ENCODE measurements at regions not wholly inside any gene's neighbourhood (a gene's known extent, or its start where the extent isn't known, plus 50 kb on each side); places are given as distances from the start of the nearest gene placed in this dataset.
"Not testable (repeated sequence)": the region's sequence is repeated elsewhere in the genome, so short reads cannot be mapped to it uniquely, and the experiment has no call there.

DNA sequence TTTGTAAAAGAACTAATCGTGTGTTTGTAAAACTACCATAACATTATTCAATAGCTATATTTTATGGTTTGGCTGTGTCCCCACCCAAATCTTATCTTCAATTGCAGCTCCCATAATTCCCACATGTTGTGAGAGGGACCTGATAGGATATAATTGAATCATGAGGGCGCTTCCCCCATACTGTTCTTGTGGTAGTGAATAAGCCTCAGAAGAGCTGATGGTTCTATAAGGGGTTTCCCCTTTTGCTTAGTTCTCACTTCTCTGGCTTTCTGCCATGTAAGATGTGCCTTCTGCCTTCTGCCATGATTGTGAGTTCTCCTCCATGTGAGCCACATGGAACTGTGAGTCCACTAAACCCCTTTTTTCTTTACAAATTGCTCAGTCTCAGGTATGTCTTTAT is 1372.3 kb downstream of the AMY1C start:
- DNase-seq (ENCODE audit: low read depth) = no peak

DNA sequence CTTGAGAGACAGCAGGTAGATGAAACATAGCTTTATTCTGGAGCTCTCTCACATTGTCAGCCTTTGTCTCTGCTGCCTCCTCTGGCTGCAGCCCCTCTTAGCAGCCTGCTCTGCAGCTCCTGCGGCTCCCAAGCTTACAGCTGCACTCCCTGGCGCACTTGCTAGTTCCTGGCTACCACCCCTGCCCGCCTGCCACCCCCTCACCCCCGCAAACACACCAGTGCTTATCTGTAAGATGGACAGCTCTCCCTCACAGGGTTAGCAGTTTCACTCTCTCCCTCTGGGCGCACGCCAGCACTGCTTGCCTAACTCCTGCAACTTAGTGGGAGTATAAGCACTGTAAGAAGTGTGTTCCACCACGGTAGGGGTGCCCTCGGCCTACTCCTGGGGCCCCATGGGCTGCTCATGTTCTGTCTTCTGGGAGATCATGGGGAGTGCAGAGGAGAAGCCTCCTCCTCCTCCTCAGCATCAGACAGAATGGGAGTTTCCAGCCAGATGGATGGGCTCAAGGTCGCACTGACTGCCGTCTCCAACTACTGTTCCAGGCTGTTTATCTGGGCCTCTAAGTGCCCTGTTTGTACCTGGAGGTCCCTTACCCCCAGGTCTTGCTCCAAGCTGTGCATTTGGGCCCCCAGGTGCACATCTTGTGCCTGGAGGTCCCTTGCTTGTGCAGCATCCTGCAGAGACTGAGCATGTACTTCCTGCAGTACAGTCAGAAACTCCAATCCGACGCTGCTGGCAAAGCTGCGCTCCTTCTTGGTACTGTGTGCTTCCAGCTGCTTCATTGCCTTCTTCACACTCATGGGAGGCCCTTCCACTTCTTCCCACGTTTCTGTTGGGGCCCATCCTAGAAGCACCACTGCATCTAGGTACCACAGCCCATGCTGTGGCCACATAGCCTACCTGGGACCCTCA is 1388.1 kb downstream of the AMY1C start:
- DNase-seq (ENCODE audit: low read depth) = peak; percentile 1

DNA sequence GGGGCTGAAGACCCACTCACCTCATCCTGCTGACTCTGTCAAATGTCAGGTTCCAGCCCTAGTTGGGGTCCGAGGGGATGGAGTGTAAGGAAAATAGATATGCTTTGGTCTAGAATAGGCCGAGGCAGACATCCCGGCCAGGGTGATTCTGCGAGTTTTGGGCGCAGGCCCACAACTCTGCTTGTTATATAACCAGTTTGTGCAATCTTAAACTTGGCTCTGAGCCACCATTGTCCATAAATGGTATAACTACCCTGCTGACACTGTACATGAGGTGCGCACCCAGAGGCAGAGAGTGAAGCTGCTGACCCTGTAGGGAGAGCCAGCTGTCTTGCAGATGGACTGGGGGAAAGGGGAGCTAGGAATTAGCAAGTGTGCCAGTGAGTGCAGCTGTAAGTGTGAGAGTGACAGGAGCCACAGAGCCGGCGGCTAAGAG is 1388.8 kb downstream of the AMY1C start:
- no peak for DNase-seq (ENCODE audit: low read depth)

DNA sequence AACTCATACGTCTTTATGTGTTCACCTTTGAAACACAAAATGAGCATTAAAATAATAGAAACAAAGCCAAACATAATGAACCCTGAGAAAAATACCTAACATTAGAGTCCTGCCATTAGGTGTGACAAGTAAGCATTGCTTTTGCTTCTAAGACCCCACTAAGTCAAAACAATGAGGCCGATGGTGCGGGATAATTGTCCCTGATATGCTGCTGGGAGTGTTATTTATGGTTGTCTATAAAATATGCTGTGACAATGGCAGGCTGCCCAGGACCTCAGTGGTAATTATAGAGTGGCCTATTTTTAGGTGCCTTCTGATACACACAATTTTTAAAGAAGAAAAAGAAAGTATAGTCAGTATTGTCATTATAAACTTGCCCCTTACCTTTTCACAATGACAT is 1423.1 kb downstream of the AMY1C start:
- no peak for DNase-seq (ENCODE audit: low read depth)

- DNase-seq (ENCODE audit: low read depth) = no peak
These were observed 1431.1 kb downstream of the AMY1C start for GRCh38 chr1:105180789-105181188.

DNA sequence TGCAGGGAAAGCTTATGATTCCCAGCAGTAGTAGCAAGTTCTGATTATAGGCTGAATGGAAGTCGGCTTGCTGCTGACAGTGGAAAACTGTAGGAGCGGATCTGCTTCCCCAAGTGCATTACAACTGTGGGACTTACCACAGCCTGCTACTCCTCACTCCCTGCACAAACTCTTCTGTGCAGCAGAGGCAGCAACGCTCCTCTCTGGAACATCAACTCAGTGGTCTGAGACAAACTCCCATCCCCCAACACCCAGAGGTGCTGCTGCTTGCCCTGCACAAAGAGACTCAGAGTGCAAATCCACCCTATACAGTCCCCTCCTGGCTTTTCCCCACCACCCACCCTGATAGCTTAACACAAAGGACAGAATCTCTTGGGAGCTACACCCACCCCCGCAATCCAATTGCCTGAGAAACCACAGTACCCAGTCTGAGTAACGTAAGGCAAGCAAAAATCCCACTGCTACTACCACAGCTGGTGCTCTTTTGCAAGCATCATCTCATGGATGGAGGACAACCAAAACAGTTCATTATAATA is 1455.2 kb downstream of the AMY1C start:
- no peak for DNase-seq (ENCODE audit: low read depth)

DNA sequence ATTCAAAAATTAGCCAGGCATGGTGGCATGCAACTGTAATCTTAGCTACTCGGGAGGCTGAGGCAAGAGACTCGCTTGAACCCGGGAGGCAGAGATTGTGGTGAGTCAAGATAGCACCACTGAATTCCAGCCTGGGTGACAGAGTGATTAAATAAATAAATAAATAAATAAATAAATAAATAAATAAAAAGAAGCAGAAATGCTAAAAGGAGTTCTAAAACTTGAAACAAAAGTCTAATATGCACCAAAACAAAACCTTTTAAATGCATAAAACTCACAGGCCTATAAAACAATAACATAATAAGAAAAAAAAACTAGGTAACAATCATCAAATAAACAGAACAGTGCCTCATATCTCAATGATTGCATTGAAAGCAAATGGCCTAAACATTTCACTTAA is 1458.9 kb downstream of the AMY1C start:
- no peak for DNase-seq (ENCODE audit: low read depth)

GRCh38 chr1:105210747-105211146 is 1461.0 kb downstream of the AMY1C start:
- no peak for DNase-seq (ENCODE audit: low read depth)

- no peak for DNase-seq (ENCODE audit: low read depth)
These were observed 1481.7 kb downstream of the AMY1C start for GRCh38 chr1:105231378-105231777.

DNA sequence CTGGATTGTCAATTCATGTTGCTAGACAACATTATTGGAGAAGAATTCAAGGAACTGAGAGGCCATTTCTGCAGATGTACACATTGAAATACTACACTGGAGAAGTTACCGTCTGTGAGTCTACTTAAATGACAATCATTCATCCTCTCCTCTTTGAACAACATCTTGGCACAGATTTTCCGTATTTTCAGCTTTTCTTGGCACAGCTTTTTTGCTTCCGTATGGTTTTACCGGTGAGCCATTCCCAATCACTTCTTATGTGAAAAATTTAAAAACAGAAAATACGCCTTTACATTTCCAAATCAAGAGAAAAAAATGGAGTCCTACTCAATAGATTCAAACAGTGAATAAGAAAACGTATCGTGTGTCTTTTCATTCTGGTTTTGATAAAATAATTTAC is 1493.7 kb downstream of the AMY1C start:
- no peak for DNase-seq (ENCODE audit: low read depth)

DNA sequence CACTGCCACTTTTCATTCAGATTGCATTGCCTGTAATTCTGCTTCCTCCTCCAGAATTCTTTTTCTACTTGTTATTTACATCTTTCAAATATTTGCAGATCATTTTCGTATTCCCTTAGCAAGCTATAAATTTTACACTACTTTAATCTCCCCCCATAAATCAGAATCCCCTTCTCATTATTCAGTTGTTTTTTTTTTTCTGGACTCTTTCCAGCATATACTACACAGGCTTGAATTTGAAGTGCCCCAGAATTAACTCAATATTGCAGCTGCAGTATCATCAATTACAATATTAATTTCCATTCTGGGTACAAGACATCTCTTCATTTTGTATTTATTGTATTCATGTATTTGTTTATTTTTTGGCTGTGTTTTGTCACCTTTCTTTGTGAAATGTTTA is 1494.3 kb downstream of the AMY1C start:
- DNase-seq (ENCODE audit: low read depth) = no peak

GRCh38 chr1:105254906-105255305 is 1505.2 kb downstream of the AMY1C start:
- DNase-seq (ENCODE audit: low read depth) = no peak

DNA sequence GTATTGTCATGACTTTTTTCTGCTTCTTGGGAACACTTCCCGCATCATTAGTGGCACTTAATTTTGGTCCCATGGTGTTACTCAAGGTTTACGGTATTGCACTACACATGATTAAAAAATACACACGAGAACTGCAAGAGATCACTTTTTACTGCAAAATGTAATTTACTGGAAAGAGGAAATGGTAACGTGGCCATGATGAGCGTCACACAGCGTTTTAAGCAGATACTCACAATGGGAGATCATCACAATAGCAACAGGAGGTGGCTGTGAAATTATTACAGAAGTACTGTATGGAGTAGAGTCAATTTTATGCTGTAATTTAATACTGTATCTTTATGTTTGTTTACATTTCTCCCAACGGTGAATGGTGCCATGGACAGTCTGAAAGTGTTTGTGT is 1510.3 kb downstream of the AMY1C start:
- DNase-seq (ENCODE audit: low read depth) = no peak

DNA sequence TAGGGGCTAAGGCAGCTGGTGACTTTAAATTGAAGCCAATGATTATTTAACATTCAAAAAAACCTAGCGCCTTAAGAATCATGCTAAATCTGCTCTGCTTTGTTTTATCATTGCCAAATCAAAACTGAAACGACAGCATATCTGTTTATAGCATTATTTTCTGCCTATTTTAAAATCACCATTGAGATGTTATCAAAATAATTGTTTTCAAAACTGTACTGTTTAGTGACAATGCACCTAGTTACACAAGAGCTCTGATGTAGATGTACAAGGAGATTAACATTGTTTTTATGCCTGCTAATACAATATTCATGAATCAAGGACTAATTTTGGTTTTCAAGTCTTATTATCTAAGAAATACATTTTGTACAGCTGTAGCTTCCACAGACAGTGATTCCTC is 1521.3 kb downstream of the AMY1C start:
- DNase-seq (ENCODE audit: low read depth) = no peak

- not testable (repeated sequence) for DNase-seq (ENCODE audit: low read depth)
These were observed 1522.7 kb downstream of the AMY1C start for GRCh38 chr1:105272376-105272775.

GRCh38 chr1:105294838-105295237 is 1545.1 kb downstream of the AMY1C start:
- DNase-seq (ENCODE audit: low read depth) = no peak

- no peak for DNase-seq (ENCODE audit: low read depth)
These were observed 1560.4 kb downstream of the AMY1C start for GRCh38 chr1:105310063-105310462.

DNA sequence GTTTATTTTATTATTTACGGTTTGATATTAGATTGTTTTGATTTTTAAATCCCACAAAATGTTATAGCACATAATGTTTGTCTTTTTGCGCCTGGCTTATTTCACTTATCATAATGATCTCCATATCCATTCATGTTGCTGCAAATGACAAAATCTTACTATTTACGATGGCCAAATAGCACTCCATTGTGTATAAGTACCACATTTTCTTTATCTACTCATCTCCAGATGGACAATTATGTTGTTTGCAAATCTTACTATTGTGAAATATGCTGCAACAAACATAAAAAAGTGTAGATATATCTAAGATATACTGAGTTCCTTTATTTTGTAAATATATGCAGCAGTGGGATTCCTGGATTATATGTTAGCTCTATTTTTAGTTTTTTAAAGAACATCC is 1568.3 kb downstream of the AMY1C start:
- no peak for DNase-seq (ENCODE audit: low read depth)

- no peak for DNase-seq (ENCODE audit: low read depth)
These were observed 1577.2 kb downstream of the AMY1C start for GRCh38 chr1:105326886-105327285.

- no peak for DNase-seq (ENCODE audit: low read depth)
These were observed 1587.7 kb downstream of the AMY1C start for GRCh38 chr1:105337420-105337819.

DNA sequence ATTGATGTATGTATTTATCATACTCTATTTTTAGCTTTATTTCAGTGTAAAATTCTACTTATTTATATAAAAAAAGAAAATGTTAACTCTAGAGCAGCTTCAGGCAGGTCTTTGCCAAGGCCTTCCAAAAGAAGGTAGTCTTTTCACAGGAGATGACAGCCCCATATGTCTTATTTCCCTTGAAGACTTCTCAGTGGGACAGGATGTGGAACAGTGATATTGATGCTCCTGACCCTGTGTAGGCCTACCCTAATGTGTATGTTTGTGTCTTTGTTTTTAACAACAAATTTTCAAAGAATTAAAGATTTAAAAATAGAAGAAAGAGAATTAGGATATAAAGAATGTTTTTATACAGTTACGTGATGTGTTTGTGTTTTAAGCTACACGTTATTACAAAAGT is 1593.6 kb downstream of the AMY1C start:
- no peak for DNase-seq (ENCODE audit: low read depth)

DNA sequence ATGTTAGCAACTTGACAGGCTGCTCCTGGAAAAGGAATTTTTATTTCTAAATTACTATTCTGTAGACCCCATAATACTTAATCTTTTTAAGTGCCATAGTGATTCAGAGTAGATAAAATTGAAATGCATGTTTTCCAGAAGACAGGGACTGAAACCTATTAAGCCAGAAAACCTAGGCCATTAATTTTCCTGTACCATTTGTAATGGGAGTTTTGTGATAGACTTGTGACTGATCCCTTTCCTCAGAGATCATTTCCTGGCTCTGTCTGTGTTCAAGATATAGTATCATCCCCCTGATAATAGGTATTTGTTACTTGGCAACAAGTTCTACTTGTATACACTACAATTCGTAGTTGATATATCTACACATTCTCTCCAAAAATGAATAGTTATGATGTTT is 1609.8 kb downstream of the AMY1C start:
- no peak for DNase-seq (ENCODE audit: low read depth)

DNA sequence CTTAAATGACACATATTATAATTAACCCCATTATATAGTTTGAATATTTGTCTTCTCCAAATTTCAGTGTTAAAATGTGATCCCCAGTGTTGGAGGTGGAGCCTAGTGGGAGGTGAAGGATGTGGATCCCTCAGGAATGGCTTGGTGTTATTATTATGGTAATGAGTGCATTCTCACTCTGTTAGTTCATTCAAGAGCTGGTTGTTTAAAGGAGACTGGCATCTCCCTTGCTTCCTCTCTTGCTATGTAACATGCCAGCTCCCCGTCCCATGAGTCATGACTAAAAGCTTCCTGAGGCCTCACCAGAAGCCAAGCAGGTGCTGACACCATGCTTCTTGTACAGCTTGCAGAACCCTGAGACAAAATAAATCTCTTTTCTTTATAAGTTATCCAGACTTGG is 1612.7 kb downstream of the AMY1C start:
- DNase-seq (ENCODE audit: low read depth) = no peak

GRCh38 chr1:105368446-105368845 is 1618.7 kb downstream of the AMY1C start:
- DNase-seq (ENCODE audit: low read depth) = no peak

All from M059J (cell line).